Heart left ventricle (tissue), 16 donors: ENCODE measurements at regions not wholly inside any gene's neighbourhood (a gene's known extent, or its start where the extent isn't known, plus 50 kb on each side); places are given as distances from the start of the nearest gene placed in this dataset.

Source experiments
- ATAC-seq, 4 donors: fragments of 200-7000 bp; cut with Tn5 transposase; one replicate each; pipeline ENCODE4 v1.9.1; 2020 to 2022; ENCODE audit warnings: moderate library complexity in 4 of 4, mild to moderate bottlenecking in 3 of 4, moderate number of reproducible peaks in 1 of 4
- DNase-seq, 5 donors: peaks; one replicate each; pipeline ENCODE4 v3.0.0-alpha.2; 2020
- H3K27ac ChIP-seq, 12 donors: fragments of 200-600 bp; sonication (generic) in 4 of 12; one replicate each; pipeline versions ENCODE4 v1.5.0 to v1.8.0; 2016 to 2022; ENCODE audit warnings: mild to moderate bottlenecking in 2 of 12
- H3K27me3 ChIP-seq, 9 donors: fragments of 200-600 bp; sonication (generic) in 2 of 9; one replicate each; pipeline versions ENCODE4 v1.5.1 to v1.8.0; 2016 to 2022; ENCODE audit warnings: mild to moderate bottlenecking in 3 of 9
- H3K36me3 ChIP-seq, 9 donors: fragments of 200-600 bp; sonication (generic) in 2 of 9; one replicate each; pipeline versions ENCODE4 v1.5.0 to v1.8.0; 2018 to 2022; ENCODE audit warnings: mild to moderate bottlenecking in 2 of 9
- H3K4me1 ChIP-seq, 12 donors: fragments of 200-600 bp; sonication (generic) in 4 of 12; one replicate each; pipeline versions ENCODE4 v1.5.0 to v1.8.0; 2016 to 2022; ENCODE audit warnings: mild to moderate bottlenecking in 3 of 12
- H3K4me3 ChIP-seq, 12 donors: fragments of 200-600 bp; sonication (generic) in 4 of 12; one replicate each; pipeline versions ENCODE4 v1.5.0 to v1.8.0; 2017 to 2022; ENCODE audit warnings: mild to moderate bottlenecking in 9 of 12, moderate library complexity in 4 of 12
- H3K9me3 ChIP-seq, 12 donors: fragments of 200-600 bp; sonication (generic) in 4 of 12; one replicate each; pipeline versions ENCODE4 v1.5.0 to v1.8.0; 2016 to 2022; ENCODE audit warnings: mild to moderate bottlenecking in 1 of 12
- CTCF ChIP-seq, 12 donors: fragments of 200-600 bp; sonication (generic) in 4 of 12; IDR thresholded peaks; one replicate each; pipeline versions ENCODE4 v1.5.0 to v1.8.0; 2018 to 2022; ENCODE audit warnings: antibody characterized with exemption in 12 of 12, mild to moderate bottlenecking in 5 of 12
- POLR2A ChIP-seq, 2 donors: fragments of 450-650 bp; IDR thresholded peaks; one replicate each; pipeline ENCODE4 v1.6.1; 2017; ENCODE audit warnings: antibody characterized with exemption in 2 of 2, mild to moderate bottlenecking in 2 of 2, moderate library complexity in 2 of 2
- WGBS, 4 donors: extraction: QIAGEN DNeasy Blood & Tissue Kit in 2 of 4; methylation state at CpG; one replicate each; pipeline versions ENCODE4 v1.1.5 to v1.1.7; 2013 to 2018; 5-methylcytosine and 5-hydroxymethylcytosine counted together
- intact Hi-C, 10 donors: fragments of 100-400 bp; cut with DNase I; formaldehyde crosslinking; loops; one replicate each; pipeline versions ENCODE4 v1.11.1 to v1.14.2; 2022
- donor health status: ischemic (EF 13 %, LVEDD 7.1; RV severe dilation, severe dysfunction).
- donor health status: healthy with polysubstance abuse.
- donor health status: DM: no; HTN: yes; CAD: no.
- donor health status: DM: no; HTN: no; CAD: no.
- donor health status: ischemic (EF 25% LVEDD 6.9; RV normal size, moderate dysfunction).
- donor health status: ischemic (EF 25% LVEDD 5.7; RV mildly dilated, moderate dysfunction).
- donor health status: healthy.
- donor health status: DM: yes; HTN: yes; CAD: no.
- donor health status: ischemic (EF 35%, LVEDD 5.7; RV mildly dilated, moderate dysfunction).
- donor health status: nonischemic (EF 11% LVEDD 7.7; RV severe dilation, severe dysfunction).
- donor health status: DM: yes; HTN: yes; CAD: no.
- donor health status: PGD.
- donor health status: ischemic (EF 29% LVEDD 5.4; RV normal size, mild dysfunction).
- donor health status: nonischemic (EF 23%, LVEDD 6.1; RV moderate dilation, normal function).

GRCh38 chr6:165090242-165090641 lies 219.2 kb downstream of the C6orf118 start:
- no peak for DNase-seq
- no peak overlapping the region for H3K27ac ChIP-seq
- H3K4me3 ChIP-seq = no peak overlapping the region
- no peak for ATAC-seq
- 83 to 88% (median 85%) methylated on average over 8 of the region's 8 CpGs for WGBS, 4 donors
- H3K4me1 ChIP-seq = no peaks in the 10 kb centered on the region
- no peaks in the 10 kb centered on the region for H3K27me3 ChIP-seq
- TF ChIP-seq POLR2A (IDR thresholded peaks at IDR 0.05) (no peak), CTCF (IDR thresholded peaks at IDR 0.05) (no peak)
- H3K9me3 ChIP-seq = no peaks in the 10 kb centered on the region
- intact Hi-C loops = no loop called here
- H3K36me3 ChIP-seq = no peaks in the 10 kb centered on the region

DNA sequence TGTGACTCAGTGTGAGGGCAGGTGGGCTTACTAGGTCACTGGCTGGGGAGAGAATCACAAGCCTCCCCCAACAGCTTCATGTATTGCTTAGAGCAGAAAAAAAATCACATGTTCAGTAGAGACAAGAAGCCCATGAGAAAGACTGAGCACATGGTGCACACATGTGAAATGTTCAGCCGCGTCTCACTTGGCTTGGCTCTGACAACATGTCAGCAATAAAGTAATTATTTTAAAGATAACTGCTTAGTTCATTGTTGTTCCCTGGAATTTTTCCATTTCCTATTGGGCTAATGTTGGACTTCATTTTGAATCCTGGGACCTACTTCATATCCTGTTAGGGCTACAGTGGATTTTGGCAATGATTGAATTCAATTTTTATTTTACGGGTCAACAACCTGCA lies 222.6 kb downstream of the C6orf118 start:
- intact Hi-C loops = no loop called here
- Histone ChIP-seq H3K4me1 (no peaks in the 10 kb centered on the region), H3K27me3 (no peaks in the 10 kb centered on the region), H3K36me3 (no peaks in the 10 kb centered on the region), H3K9me3 (no peaks in the 10 kb centered on the region), H3K4me3 (no peak overlapping the region), H3K27ac (no peak overlapping the region)
- 63 to 78% (median 70%) methylated on average over 3 of the region's 3 CpGs for WGBS, 4 donors
- no peak for DNase-seq
- ATAC-seq = no peak
- TF ChIP-seq POLR2A (IDR thresholded peaks at IDR 0.05) (no peak), CTCF (IDR thresholded peaks at IDR 0.05) (no peak)

GRCh38 chr6:165082636-165083035 lies 226.8 kb downstream of the C6orf118 start:
- intact Hi-C loops = no loop called here
- H3K4me1 ChIP-seq = no peaks in the 10 kb centered on the region
- ATAC-seq = no peak

GRCh38 chr6:165081944-165082532 lies 227.4 kb downstream of the C6orf118 start:
- WGBS, 4 donors = 57 to 67% (median 59%) methylated on average over 9 of the region's 9 CpGs
- Histone ChIP-seq H3K4me1 (no peaks in the 10 kb centered on the region), H3K4me3 (no peak overlapping the region), H3K9me3 (peaks cover 0 to 4% (median 0%) of the 10 kb centered on the region in 12 donors), H3K36me3 (no peaks in the 10 kb centered on the region), H3K27ac (no peak overlapping the region), H3K27me3 (no peaks in the 10 kb centered on the region)
- TF ChIP-seq POLR2A (IDR thresholded peaks at IDR 0.05) = no peak
- no peak for TF ChIP-seq CTCF (IDR thresholded peaks at IDR 0.05)
- intact Hi-C loops = no loop called here
- DNase-seq (no peak), ATAC-seq (no peak)

More at GRCh38 chr6:165082636-165083035, 226.8 kb downstream of the C6orf118 start:
- peaks cover 0 to 4% (median 0%) of the 10 kb centered on the region in 12 donors for H3K9me3 ChIP-seq
- no peak for DNase-seq
- H3K36me3 ChIP-seq = no peaks in the 10 kb centered on the region
- H3K4me3 ChIP-seq = no peak overlapping the region
- no peaks in the 10 kb centered on the region for H3K27me3 ChIP-seq
- TF ChIP-seq CTCF (IDR thresholded peaks at IDR 0.05) (no peak), POLR2A (IDR thresholded peaks at IDR 0.05) (no peak)
- no peak overlapping the region for H3K27ac ChIP-seq
- 61 to 78% (median 73%) methylated on average over 2 of the region's 2 CpGs for WGBS, 4 donors
